GM23338 (cell line): ENCODE measurements at regions not wholly inside any gene's neighbourhood (a gene's known extent, or its start where the extent isn't known, plus 50 kb on each side); places are given as distances from the start of the nearest gene placed in this dataset.

Experiments
- CREB1 ChIP-seq: fragments of 250-450 bp; sonication (Bioruptor Pico); IDR thresholded peaks from 2 replicates; pipeline ENCODE4 v1.5.0; 2020; ENCODE audit warnings: low read depth, mild to moderate bottlenecking, moderate library complexity
- EZH2phosphoT487 ChIP-seq: fragments of 200-600 bp; sonication (generic); IDR thresholded peaks from one replicate; pipeline ENCODE4 v1.8.1; 2018; ENCODE audit warnings: antibody characterized with exemption; ENCODE audit not compliant: unreplicated experiment
- JUNB ChIP-seq: IDR thresholded peaks from one replicate; pipeline ENCODE4 v1.6.1; 2016; ENCODE audit warnings: antibody characterized with exemption; ENCODE audit not compliant: unreplicated experiment
- POLR2AphosphoS5 ChIP-seq: IDR thresholded peaks from 2 replicates; pipeline ENCODE4 v1.6.1; 2016; ENCODE audit warnings: antibody characterized with exemption, low read depth
- TF ChIP-seq, protein P1 (sequence below), 2 experiments: fragments of 200-600 bp in 1 of 2; sonication (generic) in 1 of 2; conservative IDR thresholded peaks; 2 replicates each; pipeline versions ENCODE4 v1.5.1 to v1.6.1; 2016 to 2017; ENCODE audit warnings: antibody characterized with exemption in 2 of 2, low read depth in 2 of 2, mild to moderate bottlenecking in 2 of 2, moderate library complexity in 1 of 2
- TF ChIP-seq, protein P2 (sequence below): IDR thresholded peaks from one replicate; pipeline ENCODE4 v1.6.1; 2018; ENCODE audit warnings: antibody characterized with exemption; ENCODE audit not compliant: unreplicated experiment
- TF ChIP-seq, protein P3 (sequence below): fragments of 250-450 bp; sonication (Bioruptor Pico); IDR thresholded peaks from 2 replicates; pipeline ENCODE4 v1.5.0; 2020; ENCODE audit warnings: mild to moderate bottlenecking, moderate library complexity

DNA sequence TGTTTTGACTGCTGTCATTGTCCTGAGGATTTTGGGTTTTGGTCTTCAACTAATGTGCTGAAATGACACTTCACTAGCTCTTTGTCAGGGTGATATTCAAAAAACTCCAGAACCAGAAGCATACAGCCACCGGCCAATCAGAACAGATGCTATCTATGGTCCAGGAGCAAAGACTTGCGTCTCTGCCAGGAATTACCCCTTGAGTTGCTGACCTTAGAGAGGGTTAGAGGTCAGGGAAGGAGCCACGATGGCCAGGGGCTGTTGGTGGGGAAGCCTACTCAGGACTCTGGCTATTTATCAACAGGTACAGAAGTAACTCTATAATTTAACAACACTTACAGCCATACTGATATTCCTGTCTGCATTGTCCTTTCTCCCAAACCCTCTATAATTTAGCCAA is 356.8 kb downstream of the EFNA5 start:
- TF ChIP-seq, protein P1, sequence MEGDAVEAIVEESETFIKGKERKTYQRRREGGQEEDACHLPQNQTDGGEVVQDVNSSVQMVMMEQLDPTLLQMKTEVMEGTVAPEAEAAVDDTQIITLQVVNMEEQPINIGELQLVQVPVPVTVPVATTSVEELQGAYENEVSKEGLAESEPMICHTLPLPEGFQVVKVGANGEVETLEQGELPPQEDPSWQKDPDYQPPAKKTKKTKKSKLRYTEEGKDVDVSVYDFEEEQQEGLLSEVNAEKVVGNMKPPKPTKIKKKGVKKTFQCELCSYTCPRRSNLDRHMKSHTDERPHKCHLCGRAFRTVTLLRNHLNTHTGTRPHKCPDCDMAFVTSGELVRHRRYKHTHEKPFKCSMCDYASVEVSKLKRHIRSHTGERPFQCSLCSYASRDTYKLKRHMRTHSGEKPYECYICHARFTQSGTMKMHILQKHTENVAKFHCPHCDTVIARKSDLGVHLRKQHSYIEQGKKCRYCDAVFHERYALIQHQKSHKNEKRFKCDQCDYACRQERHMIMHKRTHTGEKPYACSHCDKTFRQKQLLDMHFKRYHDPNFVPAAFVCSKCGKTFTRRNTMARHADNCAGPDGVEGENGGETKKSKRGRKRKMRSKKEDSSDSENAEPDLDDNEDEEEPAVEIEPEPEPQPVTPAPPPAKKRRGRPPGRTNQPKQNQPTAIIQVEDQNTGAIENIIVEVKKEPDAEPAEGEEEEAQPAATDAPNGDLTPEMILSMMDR (conservative IDR thresholded peaks at IDR 0.05; ENCODE audit: low read depth in 2 of 2) = no peak
- TF ChIP-seq JUNB (no peak), CREB1 (CRISPR knock-in tag) (no peak), POLR2AphosphoS5 (no peak), EZH2phosphoT487 (no peak)
- TF ChIP-seq, protein P2, sequence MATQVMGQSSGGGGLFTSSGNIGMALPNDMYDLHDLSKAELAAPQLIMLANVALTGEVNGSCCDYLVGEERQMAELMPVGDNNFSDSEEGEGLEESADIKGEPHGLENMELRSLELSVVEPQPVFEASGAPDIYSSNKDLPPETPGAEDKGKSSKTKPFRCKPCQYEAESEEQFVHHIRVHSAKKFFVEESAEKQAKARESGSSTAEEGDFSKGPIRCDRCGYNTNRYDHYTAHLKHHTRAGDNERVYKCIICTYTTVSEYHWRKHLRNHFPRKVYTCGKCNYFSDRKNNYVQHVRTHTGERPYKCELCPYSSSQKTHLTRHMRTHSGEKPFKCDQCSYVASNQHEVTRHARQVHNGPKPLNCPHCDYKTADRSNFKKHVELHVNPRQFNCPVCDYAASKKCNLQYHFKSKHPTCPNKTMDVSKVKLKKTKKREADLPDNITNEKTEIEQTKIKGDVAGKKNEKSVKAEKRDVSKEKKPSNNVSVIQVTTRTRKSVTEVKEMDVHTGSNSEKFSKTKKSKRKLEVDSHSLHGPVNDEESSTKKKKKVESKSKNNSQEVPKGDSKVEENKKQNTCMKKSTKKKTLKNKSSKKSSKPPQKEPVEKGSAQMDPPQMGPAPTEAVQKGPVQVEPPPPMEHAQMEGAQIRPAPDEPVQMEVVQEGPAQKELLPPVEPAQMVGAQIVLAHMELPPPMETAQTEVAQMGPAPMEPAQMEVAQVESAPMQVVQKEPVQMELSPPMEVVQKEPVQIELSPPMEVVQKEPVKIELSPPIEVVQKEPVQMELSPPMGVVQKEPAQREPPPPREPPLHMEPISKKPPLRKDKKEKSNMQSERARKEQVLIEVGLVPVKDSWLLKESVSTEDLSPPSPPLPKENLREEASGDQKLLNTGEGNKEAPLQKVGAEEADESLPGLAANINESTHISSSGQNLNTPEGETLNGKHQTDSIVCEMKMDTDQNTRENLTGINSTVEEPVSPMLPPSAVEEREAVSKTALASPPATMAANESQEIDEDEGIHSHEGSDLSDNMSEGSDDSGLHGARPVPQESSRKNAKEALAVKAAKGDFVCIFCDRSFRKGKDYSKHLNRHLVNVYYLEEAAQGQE = no peak
- TF ChIP-seq, protein P3, sequence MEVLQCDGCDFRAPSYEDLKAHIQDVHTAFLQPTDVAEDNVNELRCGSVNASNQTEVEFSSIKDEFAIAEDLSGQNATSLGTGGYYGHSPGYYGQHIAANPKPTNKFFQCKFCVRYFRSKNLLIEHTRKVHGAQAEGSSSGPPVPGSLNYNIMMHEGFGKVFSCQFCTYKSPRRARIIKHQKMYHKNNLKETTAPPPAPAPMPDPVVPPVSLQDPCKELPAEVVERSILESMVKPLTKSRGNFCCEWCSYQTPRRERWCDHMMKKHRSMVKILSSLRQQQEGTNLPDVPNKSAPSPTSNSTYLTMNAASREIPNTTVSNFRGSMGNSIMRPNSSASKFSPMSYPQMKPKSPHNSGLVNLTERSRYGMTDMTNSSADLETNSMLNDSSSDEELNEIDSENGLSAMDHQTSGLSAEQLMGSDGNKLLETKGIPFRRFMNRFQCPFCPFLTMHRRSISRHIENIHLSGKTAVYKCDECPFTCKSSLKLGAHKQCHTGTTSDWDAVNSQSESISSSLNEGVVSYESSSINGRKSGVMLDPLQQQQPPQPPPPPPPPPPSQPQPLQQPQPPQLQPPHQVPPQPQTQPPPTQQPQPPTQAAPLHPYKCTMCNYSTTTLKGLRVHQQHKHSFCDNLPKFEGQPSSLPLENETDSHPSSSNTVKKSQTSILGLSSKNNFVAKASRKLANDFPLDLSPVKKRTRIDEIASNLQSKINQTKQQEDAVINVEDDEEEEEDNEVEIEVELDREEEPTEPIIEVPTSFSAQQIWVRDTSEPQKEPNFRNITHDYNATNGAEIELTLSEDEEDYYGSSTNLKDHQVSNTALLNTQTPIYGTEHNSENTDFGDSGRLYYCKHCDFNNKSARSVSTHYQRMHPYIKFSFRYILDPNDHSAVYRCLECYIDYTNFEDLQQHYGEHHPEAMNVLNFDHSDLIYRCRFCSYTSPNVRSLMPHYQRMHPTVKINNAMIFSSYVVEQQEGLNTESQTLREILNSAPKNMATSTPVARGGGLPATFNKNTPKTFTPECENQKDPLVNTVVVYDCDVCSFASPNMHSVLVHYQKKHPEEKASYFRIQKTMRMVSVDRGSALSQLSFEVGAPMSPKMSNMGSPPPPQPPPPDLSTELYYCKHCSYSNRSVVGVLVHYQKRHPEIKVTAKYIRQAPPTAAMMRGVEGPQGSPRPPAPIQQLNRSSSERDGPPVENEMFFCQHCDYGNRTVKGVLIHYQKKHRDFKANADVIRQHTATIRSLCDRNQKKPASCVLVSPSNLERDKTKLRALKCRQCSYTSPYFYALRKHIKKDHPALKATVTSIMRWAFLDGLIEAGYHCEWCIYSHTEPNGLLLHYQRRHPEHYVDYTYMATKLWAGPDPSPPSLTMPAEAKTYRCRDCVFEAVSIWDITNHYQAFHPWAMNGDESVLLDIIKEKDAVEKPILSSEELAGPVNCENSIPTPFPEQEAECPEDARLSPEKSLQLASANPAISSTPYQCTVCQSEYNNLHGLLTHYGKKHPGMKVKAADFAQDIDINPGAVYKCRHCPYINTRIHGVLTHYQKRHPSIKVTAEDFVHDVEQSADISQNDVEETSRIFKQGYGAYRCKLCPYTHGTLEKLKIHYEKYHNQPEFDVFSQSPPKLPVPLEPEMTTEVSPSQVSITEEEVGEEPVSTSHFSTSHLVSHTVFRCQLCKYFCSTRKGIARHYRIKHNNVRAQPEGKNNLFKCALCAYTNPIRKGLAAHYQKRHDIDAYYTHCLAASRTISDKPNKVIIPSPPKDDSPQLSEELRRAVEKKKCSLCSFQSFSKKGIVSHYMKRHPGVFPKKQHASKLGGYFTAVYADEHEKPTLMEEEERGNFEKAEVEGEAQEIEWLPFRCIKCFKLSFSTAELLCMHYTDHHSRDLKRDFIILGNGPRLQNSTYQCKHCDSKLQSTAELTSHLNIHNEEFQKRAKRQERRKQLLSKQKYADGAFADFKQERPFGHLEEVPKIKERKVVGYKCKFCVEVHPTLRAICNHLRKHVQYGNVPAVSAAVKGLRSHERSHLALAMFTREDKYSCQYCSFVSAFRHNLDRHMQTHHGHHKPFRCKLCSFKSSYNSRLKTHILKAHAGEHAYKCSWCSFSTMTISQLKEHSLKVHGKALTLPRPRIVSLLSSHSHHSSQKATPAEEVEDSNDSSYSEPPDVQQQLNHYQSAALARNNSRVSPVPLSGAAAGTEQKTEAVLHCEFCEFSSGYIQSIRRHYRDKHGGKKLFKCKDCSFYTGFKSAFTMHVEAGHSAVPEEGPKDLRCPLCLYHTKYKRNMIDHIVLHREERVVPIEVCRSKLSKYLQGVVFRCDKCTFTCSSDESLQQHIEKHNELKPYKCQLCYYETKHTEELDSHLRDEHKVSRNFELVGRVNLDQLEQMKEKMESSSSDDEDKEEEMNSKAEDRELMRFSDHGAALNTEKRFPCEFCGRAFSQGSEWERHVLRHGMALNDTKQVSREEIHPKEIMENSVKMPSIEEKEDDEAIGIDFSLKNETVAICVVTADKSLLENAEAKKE (CRISPR knock-in tag) = no peak
